ENCODE measurements at regions not wholly inside any gene's neighbourhood (a gene's known extent, or its start where the extent isn't known, plus 50 kb on each side); places are given as distances from the start of the nearest gene placed in this dataset.

- DNase-seq (ENCODE audit: low read depth in 2 of 2), result no peak
Observed at GRCh38 chr17:13736916-13737315, 135.2 kb upstream of the HS3ST3A1 start.

DNA sequence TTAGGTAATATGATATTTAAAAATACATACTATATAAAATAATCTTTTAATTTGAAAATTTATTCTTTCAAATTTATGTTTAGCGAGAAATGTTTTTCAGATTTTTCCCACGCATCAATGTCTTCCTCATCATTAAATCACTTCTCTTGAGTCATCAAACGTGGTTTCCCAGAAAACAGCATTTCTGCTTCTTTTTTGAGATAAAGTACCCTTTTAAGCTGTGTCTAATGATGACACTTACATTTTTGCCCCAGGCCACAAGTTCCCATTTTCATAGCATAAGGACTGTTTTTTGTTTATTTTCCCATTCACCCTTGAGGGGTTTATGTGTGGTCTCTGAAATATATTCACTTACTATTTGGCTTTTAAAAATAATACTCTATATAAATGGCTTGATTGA lies 139.0 kb upstream of the HS3ST3A1 start:
- no peak for DNase-seq (ENCODE audit: low read depth in 2 of 2)

GRCh38 chr17:13741744-13742143 lies 140.0 kb upstream of the HS3ST3A1 start:
- no peak for DNase-seq (ENCODE audit: low read depth in 2 of 2)

DNA sequence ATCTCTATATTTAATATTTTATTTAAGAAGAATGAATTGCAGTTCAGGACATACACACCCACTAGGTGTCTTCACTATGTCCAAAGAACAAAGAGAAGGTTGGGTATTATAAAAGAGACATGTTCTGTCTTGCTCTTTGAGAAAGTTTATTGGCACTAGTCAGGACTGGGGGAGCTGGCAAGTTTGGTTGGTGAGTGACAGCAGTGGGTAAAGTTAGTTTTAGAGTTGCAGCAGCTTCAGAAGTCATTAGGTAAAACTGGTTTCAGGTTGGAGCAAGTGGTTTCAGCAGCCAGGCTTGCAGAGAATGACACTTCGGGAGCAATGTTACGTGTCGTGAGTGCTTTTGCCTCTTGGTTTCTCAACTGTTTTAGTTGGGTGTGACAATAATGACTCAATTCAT lies 142.2 kb upstream of the HS3ST3A1 start:
- DNase-seq (ENCODE audit: low read depth in 2 of 2), result no peak

DNA sequence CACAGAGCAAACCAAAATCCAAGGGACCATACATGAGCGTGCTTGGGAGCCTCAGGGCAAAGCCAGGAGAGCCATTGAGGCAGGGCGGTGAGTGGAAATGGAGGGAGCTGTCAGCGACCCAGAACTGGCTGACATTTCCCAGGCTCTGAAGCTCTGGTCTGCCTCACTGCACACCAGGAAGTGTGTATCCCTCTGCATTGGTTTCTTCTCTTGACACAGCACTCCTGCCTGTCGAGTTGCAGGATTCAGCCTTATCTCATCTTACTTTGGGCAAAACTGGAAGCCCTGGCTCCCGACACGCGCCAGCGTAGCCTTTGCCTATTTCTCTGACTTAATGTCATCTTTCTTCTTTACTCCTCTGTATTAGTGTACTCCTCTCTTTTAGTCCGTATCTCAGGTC lies 144.7 kb upstream of the HS3ST3A1 start:
- no peak for DNase-seq (ENCODE audit: low read depth in 2 of 2)

GRCh38 chr17:13749166-13749890 lies 147.6 kb upstream of the HS3ST3A1 start:
- DNase-seq (ENCODE audit: low read depth in 2 of 2), result no peak

- no peak for DNase-seq (ENCODE audit: low read depth in 2 of 2)
Observed at GRCh38 chr17:13749891-13750235, 148.1 kb upstream of the HS3ST3A1 start.

DNA sequence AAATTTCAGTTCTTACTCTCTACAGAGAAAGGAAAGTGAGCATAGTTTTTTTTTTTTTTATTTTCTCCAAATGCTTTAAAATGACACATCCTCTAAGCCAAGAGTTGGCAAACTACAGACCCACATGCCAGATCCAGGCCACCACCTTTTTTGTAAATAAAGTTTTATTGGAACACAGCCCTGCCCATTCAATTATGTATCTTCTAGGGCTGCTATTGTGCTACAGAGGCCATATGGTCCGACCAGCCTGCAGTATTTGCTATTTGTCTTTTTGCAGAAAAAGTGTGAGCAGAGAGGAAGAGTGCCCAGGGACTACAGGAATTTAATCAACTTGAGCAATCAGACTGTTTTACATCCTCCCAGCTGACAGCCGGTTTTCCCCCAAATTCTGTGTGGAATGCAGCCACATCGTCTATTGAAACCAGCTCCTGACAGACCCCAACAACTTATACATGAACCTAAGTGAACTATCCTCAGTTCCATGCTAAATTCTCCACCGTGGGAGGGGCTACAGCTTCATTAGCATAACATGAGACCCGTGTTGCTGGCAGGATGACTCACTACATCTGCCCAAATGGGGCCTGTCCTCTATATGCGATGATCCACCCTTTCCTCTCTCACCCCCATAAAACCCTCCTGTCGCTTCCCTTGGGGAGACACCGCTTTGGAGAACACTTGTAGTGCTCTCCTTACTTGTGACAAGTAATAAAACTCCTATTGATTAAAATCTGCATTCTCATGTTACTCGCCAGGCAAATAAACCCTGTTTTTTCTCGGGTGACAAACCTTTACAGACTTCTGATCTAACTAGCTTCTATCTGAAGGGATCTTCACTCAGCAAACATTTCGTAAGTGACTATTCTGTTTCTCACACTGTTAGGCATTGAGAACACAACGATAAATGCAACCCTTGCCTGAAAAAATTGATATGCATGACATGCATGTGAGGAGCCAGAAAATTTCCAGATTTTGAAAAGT lies 149.4 kb upstream of the HS3ST3A1 start:
- no peak for DNase-seq (ENCODE audit: low read depth in 2 of 2)

DNA sequence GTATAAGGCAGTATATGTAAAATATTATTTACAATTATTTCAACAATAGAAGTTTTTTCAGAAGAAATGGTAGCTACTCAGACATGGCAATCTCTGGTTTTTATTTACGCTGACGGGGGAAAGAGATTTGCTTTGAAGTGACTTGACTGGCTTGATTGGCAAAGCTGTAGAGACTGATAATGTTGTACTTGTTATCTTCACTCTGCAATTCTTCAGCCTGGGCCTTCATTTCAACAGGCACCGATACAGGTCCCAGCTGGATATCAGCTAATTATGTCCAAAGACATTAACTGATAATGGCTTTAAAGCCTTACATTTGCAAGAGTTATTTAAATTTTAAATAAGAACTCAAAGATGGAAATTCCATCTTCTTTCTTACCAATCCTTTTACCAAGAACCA lies 151.4 kb upstream of the HS3ST3A1 start:
- DNase-seq (ENCODE audit: low read depth in 2 of 2), result no peak

- no peak for DNase-seq (ENCODE audit: low read depth in 2 of 2)
Observed at GRCh38 chr17:13753771-13754170, 152.0 kb upstream of the HS3ST3A1 start.

GRCh38 chr17:13755851-13756250 lies 154.1 kb upstream of the HS3ST3A1 start:
- DNase-seq (ENCODE audit: low read depth in 2 of 2), result no peak

DNA sequence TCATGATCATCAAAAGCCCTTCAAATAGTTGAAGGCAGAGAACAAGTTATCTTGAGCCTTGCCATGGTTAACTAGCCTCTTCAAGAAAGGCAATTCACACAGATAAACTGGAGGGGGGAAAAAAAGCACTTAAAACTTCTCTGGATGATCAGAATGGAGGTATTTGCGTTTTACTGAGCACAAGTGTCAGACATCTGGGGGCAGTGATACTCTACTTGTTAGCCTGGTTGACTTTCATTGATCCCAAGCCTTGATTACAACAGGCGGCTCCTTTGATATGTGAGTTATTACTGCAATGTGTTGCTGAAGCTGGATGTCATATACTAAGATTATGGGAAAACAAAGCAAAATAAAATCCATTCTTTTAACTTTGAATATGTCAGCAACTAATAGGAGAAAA lies 155.0 kb upstream of the HS3ST3A1 start:
- DNase-seq (ENCODE audit: low read depth in 2 of 2), result no peak

- no peak for DNase-seq (ENCODE audit: low read depth in 2 of 2)
Observed at GRCh38 chr17:13757871-13758270, 156.1 kb upstream of the HS3ST3A1 start.

DNA sequence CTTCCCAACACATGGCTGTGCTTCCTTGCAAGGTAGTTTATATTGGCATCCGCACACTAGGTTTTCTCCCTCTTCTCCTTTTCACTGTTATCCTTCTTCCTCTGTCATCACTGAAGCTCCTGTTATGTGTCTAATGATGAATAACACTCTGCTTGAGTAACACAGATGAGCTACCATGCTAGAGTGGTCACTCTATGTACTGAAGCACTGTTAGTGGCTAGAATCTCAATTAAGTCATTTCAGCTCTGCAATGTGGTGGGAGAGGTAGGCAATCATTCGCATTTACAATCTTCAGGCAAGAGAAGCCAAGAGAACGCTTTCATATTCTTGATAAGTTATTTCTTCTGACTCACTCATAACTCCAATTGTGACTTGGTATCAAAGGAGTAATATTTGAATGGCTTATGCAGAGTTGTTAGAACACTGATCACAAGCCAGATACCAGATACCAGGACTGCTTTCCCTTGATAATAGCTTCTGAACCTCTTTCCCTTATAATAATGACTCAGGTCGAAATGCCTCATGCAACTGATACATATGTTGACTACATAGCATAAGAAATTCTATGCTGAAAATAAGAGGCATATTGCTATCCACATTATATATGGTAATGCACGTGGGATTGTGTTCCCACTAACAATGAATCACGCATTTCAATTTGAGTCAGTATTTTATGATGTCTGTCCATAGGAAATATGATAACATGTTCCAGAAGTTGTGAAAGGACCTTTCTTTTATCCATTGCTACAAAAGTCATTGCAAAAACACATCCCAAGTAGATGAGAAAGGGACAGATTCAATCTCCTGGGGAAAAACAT lies 158.0 kb upstream of the HS3ST3A1 start:
- no peak for DNase-seq (ENCODE audit: low read depth in 2 of 2)

GRCh38 chr17:13761038-13761603 lies 159.4 kb upstream of the HS3ST3A1 start:
- DNase-seq (ENCODE audit: low read depth in 2 of 2), result no peak

DNA sequence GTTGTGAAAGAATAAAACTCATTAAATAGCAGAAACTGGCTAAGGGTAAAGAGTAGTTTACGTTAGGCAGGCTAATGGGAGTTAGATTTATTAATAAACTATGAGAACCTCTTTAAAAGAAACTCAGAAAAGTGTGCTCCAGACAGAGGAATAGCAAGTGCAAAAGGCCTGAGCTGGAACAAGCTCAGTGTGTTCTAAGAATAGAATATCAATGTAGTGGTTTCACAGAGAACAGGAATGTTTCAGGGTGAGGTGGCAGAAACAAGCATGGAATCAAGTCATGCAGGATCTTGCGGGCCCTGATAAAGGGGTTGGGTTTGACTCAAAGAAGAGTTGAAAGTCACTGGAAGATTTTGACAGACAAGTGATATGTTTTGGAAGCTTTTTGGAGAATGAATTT lies 164.0 kb upstream of the HS3ST3A1 start:
- DNase-seq (ENCODE audit: low read depth in 2 of 2), result no peak

GRCh38 chr17:13770702-13771101 lies 169.0 kb upstream of the HS3ST3A1 start:
- no peak for DNase-seq (ENCODE audit: low read depth in 2 of 2)

DNA sequence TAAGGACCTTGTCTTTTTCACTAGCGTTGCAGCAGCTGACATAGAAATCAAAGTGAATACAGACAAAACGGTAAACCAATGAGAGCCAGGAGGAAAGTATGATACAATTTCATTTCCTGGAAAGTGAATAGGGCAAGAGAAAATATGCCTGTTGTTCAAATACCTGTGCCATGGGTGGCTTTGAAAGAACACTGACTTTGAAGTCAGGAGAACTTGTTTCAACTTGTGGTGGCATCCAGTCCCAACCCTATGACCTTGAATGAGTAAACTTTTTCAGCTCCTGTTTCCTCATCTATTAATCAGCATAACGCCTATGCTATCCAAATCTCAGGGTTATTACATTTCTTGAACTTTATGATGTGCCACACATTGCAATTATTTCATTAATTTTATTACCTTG lies 173.7 kb upstream of the HS3ST3A1 start:
- no peak for DNase-seq (ENCODE audit: low read depth in 2 of 2)

DNA sequence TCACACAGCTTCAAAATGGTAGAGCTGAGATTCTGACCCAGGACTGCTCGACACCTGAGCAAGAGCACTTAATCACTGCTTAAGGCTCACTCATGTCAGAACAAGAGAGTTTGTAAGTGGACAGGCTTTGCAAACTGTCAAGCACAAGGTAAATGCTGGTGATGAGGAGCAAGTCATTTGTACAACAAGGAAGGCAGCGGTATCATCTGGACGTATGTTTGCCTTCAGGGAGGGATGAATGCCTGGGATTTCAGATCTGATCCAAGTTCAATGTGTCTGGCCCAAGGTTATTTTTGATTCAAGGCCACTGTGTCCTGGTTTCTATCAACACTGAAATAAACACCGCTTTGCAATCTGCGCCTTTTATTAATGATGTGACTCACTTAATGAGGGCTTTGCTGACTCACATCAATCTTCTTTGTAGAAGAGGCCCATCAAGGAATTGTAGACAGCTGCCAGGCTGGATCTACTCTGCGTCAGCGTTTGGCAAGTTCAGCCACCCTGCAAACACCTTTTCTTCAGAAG lies 174.4 kb upstream of the HS3ST3A1 start:
- no peak for DNase-seq (ENCODE audit: low read depth in 2 of 2)

- no peak for DNase-seq (ENCODE audit: low read depth in 2 of 2)
Observed at GRCh38 chr17:13777003-13777402, 175.3 kb upstream of the HS3ST3A1 start.

DNA sequence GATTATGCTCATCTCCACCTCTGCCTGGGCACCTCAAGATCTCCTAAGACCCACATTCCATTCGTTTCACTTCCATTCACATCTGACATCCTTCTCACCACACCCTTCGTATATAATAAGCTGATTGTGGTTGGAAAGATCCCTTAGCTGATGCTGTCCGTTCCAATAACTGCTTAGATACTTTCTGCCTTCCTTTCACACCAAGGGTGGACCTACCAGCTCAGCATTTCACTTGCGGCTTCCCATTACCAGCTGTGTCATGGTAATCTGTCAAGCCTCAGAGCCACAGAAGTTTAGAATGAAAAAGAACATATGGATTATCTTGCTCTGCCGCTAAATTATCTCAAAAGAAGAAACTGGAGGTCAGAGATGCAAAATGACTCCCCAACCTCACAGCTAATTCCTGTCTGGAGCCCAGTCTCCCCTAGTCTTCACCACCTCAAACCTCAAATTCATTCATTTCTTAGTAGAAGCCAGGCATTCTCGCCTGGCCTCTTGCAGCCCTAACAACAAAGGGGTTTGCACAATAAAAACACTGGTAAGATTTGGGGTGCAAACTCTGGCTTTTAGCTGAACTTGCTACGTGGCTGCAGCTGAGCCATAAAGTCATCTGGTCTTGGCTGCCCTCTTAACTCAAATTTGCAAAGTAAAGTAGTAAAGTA lies 182.8 kb upstream of the HS3ST3A1 start:
- no peak for DNase-seq (ENCODE audit: low read depth in 2 of 2)
